Mesenteric fat pad (tissue), 1 donor: ENCODE measurements at regions not wholly inside any gene's neighbourhood (a gene's known extent, or its start where the extent isn't known, plus 50 kb on each side); places are given as distances from the start of the nearest gene placed in this dataset.

Experiments
- DNase-seq: peaks from one replicate; pipeline ENCODE4 v3.0.0-alpha.2; 2020; ENCODE audit warnings: low spot score
- donor health status: DM: yes; HTN: yes; CAD: no.

- no peak for DNase-seq
These were observed 52.8 kb upstream of the FBXL7 start for GRCh38 chr5:15447209-15447608.

- DNase-seq = no peak
These were observed 53.4 kb upstream of the FBXL7 start for GRCh38 chr5:15446552-15446951.

- DNase-seq = no peak
These were observed 57.8 kb upstream of the FBXL7 start for GRCh38 chr5:15442193-15442570.

GRCh38 chr5:15441433-15442192 is 58.4 kb upstream of the FBXL7 start:
- DNase-seq = no peak

- DNase-seq = no peak
These were observed 59.5 kb upstream of the FBXL7 start for GRCh38 chr5:15440434-15440833.

- no peak for DNase-seq
These were observed 60.2 kb upstream of the FBXL7 start for GRCh38 chr5:15439801-15440200.

- DNase-seq = no peak
These were observed 66.3 kb upstream of the FBXL7 start for GRCh38 chr5:15433709-15434108.

GRCh38 chr5:15431923-15432322 is 68.1 kb upstream of the FBXL7 start:
- no peak for DNase-seq

- no peak for DNase-seq
These were observed 74.2 kb upstream of the FBXL7 start for GRCh38 chr5:15425766-15426165.

- no peak for DNase-seq
These were observed 75.2 kb upstream of the FBXL7 start for GRCh38 chr5:15424769-15425168.

- no peak for DNase-seq
These were observed 78.0 kb upstream of the FBXL7 start for GRCh38 chr5:15421921-15422412.

- DNase-seq = no peak
These were observed 78.6 kb upstream of the FBXL7 start for GRCh38 chr5:15421381-15421780.

GRCh38 chr5:15420201-15420600 is 79.8 kb upstream of the FBXL7 start:
- no peak for DNase-seq

GRCh38 chr5:15417156-15417555 is 82.8 kb upstream of the FBXL7 start:
- DNase-seq = no peak

- DNase-seq = no peak
These were observed 93.5 kb upstream of the FBXL7 start for GRCh38 chr5:15406478-15406877.

- no peak for DNase-seq
These were observed 106.8 kb upstream of the FBXL7 start for GRCh38 chr5:15393146-15393545.

GRCh38 chr5:15391704-15392397 is 108.1 kb upstream of the FBXL7 start:
- no peak for DNase-seq

GRCh38 chr5:15388866-15389265 is 111.1 kb upstream of the FBXL7 start:
- no peak for DNase-seq

- DNase-seq = no peak
These were observed 112.0 kb upstream of the FBXL7 start for GRCh38 chr5:15387931-15388524.

- no peak for DNase-seq
These were observed 113.9 kb upstream of the FBXL7 start for GRCh38 chr5:15386122-15386521.

- DNase-seq = no peak
These were observed 114.4 kb upstream of the FBXL7 start for GRCh38 chr5:15385553-15385952.

GRCh38 chr5:15385037-15385436 is 114.9 kb upstream of the FBXL7 start:
- no peak for DNase-seq
